ENCODE measurements at regions not wholly inside any gene's neighbourhood (a gene's known extent, or its start where the extent isn't known, plus 50 kb on each side); places are given as distances from the start of the nearest gene placed in this dataset.
"Not testable (repeated sequence)": the region's sequence is repeated elsewhere in the genome, so short reads cannot be mapped to it uniquely, and the experiment has no call there.

- DNase-seq, result no peak
- intact Hi-C loops (cut with DNase I), result no loop called here
Measured at GRCh38 chr5:68122439-68123328, 92.9 kb upstream of the PIK3R1 start.

- no peak for DNase-seq
- intact Hi-C loops (cut with DNase I), result no loop called here
Measured at GRCh38 chr5:68116868-68117411, 98.6 kb upstream of the PIK3R1 start.

DNA sequence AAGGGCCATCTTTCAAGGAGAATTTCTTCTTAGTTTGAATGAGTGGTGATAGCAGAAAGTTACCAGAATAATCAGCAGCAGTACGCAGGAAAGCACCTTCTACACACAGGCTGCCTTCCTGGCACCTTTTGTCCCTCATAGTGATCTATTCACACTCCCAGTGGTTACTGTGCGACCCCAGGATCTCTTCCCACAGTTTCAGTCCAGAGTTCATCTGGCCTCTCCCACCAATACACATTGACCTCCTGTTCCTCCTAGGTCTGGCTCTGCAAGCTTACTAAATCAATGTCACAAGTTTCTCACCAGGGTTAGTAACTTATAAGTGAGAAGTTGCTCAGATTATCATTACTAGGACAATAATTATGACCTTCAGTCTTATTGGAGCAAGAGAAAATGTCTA is 99.1 kb upstream of the PIK3R1 start:
- DNase-seq, result no peak
- intact Hi-C loops (cut with DNase I), result no loop called here

DNA sequence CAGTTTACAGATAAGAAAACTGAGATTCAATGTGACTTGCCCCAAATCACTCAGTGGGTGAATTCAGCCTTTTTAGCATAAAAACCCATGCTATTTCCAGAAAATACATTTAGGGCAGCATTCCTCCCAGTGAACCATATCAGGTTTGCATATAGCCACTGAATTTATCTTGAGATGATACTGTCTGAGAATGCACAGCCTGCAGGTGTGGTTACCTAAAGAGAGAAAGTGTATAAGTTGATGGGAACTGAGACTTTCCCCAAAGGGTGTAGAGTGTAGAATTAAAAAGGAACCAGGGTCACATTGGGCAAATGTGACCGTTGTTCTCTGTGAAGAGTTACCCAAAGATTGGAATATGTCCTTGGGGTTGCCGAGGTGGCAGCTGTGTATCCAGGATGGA is 100.0 kb upstream of the PIK3R1 start:
- DNase-seq, result no peak
- intact Hi-C loops (cut with DNase I), result no loop called here

DNA sequence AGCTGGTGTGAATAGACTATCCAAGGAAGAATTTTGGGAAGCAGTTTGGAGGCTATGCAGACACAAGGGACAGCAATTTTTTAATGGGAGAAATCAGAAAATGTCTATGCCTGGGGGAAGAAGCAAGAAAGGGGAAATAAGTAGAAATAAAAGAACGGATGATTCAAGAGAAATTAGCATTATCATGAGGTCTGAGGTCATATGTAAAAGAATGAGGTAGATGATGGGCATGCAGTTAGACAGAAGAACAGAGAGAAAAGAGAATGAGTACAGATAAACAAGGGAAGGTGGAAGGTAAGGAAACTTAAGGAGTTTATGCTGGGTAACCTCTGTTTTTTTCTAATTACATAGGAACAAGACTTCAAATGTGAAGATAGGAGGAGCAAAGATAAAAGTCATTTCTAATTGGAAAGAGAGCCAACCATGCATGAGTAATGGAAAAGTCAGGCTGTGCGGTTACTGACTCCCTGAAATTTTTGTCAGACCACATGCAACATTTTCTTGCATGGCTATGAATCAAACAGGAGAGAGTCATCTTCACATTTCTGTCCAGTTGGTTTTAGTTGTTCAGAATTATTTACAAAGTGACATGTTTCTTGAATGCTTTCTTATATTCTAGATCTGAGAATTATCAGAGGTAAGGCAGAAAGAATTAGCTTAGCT is 101.0 kb upstream of the PIK3R1 start:
- intact Hi-C loops (cut with DNase I), result no loop called here
- DNase-seq, result no peak

DNA sequence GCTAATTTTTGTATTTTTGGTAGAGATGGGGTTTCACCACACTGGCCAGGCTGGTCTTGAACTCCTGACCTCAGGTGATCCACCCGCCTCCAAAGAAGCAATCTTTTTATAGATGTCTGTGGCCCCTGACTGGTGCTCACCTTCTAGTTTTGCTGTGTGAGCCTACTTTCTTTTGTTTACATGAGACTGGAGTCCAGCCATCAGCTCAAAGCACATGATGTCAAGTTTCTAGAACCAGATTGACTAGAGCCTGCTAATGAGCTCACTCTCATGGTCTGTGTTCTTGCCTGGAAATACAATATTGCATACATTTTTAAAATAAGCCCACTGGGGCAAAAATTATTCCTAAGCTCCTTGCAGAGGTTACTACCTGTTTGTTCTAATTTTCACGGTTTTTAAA is 102.9 kb upstream of the PIK3R1 start:
- no peak for DNase-seq
- intact Hi-C loops (cut with DNase I), result no loop called here

- DNase-seq, result no peak
Measured at GRCh38 chr5:68110894-68111293, 104.7 kb upstream of the PIK3R1 start.

GRCh38 chr5:68110264-68110663 is 105.3 kb upstream of the PIK3R1 start:
- intact Hi-C loops (cut with DNase I), result no loop called here
- DNase-seq, result no peak

More at GRCh38 chr5:68110894-68111293, 104.7 kb upstream of the PIK3R1 start:
- intact Hi-C loops (cut with DNase I), result no loop called here

GRCh38 chr5:68104217-68104616 is 111.3 kb upstream of the PIK3R1 start:
- intact Hi-C loops (cut with DNase I); DNase-seq: not testable (repeated sequence)

GRCh38 chr5:68103297-68103696 is 112.3 kb upstream of the PIK3R1 start:
- DNase-seq; intact Hi-C loops (cut with DNase I): not testable (repeated sequence)

DNA sequence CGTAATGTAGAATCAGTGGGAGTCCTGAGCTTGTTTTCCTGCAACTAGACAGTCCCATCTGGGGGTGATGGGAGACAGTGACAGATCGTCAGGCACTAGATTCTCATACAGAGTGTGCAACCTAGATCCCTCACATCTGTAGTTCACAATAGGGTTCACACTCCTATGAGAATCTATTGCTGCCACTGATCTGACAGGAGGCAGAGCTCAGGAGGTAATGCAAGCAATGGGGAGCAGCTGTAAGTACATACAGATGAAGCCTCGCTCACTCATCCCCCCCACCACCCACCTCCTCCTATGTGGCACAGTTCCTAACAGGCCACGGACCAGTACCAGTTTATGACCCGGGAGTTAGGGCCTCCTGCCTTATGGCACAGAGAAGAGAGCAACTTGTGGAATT is 116.2 kb upstream of the PIK3R1 start:
- intact Hi-C loops (cut with DNase I), result no loop called here
- DNase-seq, result no peak

DNA sequence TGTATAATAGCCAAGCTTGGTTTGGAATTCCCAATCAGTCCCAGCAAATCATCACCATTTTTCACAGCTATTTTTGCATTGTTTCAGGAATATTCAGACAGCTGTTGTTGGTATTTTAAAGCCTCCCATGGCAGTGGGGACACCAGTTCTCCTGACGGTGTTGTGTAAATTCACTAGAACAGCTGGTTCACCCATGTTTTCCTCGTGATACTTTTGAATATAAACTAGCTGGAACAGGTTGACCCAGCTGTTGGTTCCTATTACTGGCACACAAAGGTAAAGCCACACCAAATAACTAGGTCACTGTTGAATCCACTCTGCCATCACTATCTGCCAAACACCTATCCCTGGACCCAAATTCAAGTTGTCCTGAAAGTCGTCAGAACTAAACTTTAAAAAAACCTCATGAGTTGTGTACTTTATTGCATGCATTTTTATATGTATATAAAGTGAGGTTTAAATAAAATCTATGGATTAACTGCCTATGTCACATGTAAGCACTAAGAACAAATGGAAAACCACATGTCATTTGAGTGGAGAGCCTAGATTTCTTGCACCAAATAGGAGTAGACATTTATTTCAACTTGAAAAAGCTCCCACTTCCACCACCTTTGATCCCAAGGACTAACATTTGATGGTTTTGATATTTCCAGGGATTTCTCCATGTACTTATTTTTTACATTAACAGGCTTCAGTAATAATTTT is 121.9 kb upstream of the PIK3R1 start:
- intact Hi-C loops (cut with DNase I), result no loop called here
- no peak for DNase-seq

DNA sequence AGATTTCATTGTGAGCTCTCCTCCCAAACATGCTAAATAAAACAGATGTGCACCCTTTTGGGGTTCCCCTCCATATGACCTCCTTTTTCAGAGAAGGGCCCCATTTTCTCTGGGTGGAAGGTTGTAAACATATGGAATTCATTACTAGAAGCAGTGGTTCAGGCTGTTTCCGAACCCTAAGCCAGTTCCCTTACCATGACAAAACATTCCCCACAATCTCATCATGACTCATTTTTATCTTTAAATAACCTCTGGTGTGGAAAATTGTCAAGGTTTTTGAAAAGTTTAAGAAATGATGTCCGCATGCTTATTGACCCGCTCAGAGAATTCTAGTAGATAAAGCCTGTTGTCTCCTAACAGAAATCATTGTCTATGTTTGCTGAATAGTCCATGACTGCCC is 127.3 kb upstream of the PIK3R1 start:
- DNase-seq, result no peak
- intact Hi-C loops (cut with DNase I), result loop anchor here (10.0 kb wide), 1 partner anchor 126 kb away; the partner anchor contains the start of gene PIK3R1

- no peak for DNase-seq
- intact Hi-C loops (cut with DNase I), result loop anchor here (10.0 kb wide), 1 partner anchor 127 kb away; the partner anchor contains the start of gene PIK3R1
Measured at GRCh38 chr5:68087866-68088265, 127.7 kb upstream of the PIK3R1 start.

DNA sequence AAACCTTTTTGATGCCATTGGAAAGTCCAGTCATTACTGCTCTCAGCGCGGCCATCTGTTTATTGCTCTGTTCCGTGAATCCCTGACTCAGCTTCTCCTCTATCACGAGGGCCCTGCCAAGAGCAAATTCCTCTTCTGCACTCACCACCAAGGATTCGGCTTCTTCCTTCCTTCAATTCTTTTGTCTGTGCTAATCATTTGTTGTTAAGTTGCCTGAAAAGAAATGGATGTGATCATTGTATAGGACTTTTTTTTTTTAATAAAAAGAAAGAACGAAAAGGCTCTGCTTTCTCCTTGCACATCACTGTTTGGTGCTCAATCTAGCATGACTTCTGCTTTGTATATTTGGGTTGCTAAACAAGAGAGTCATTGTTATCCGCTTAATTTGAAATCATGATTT is 128.7 kb upstream of the PIK3R1 start:
- peak in 41 of 42 donors; percentile 7 to 84 (median 54) for DNase-seq
- intact Hi-C loops (cut with DNase I), result loop anchor here (10.0 kb wide), 1 partner anchor 128 kb away; the partner anchor contains the start of gene PIK3R1

GRCh38 chr5:68086439-68086838 is 129.1 kb upstream of the PIK3R1 start:
- intact Hi-C loops (cut with DNase I), result loop anchor here (10.0 kb wide), 1 partner anchor 128 kb away; the partner anchor contains the start of gene PIK3R1
- peak in 3 of 42 donors; percentile 4 to 47 (median 17) for DNase-seq

DNA sequence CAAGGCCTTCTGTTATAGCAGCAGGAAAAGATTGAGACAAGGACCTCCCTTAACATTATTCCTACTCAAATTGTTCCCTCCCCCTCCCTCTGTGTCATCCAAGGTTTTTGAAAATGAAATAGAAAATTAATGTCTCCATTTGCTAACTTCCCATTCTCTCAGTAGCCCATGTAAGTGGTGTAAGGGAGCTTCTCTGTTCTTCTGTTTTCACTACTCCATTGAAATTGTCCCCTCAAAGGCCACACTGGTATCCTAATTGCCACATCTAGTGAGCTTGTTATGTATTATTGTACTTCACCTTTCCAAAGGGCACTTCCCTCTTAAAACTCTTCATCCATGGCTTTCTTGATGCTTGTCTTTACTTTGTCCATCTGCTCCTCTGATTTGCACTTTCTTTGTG is 131.2 kb upstream of the PIK3R1 start:
- DNase-seq, result no peak
- intact Hi-C loops (cut with DNase I), result loop anchor here (10.0 kb wide), 1 partner anchor 130 kb away; the partner anchor contains the start of gene PIK3R1

DNA sequence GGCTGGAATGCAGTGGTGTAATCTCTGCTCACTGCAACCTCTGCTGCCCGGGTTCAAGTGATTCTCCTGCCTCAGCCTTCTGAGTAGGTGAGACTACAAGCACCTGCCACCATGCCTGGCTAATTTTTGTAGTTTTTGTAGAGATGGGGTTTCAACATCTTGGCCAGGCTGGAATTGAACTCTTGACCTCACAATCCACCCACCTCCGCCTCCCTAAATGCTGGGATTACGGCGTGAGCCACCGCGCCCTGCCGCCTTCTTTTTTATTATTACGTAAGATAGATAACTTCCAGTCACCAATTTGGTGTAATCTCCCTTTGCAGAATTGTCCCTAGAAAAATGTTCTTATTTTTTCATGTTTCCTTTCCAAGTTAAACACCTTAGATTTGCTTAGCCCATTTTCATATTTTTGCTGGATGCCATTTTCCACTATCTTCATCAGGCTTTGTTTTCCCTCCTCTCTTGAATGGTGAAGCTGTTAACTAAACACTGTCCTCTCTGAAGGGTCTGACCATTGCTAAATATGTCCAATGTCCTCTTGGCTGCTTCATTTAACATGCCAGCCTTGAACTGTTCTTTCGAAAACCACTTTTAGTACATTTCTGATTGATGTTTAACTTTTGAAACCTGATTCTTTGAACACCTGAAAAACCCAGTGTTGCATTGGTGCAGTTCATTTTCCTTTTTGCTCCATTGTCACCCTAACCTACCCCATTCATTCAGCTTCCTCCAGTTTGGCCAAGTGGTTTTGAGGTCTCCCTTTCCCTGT is 135.1 kb upstream of the PIK3R1 start:
- intact Hi-C loops (cut with DNase I), result loop anchor here (10.0 kb wide), 1 partner anchor 134 kb away; the partner anchor contains the start of gene PIK3R1
- DNase-seq, result no peak

All from head of caudate nucleus (tissue), 42 donors.